ENCODE measurements at regions not wholly inside any gene's neighbourhood (a gene's known extent, or its start where the extent isn't known, plus 50 kb on each side); places are given as distances from the start of the nearest gene placed in this dataset.

DNA sequence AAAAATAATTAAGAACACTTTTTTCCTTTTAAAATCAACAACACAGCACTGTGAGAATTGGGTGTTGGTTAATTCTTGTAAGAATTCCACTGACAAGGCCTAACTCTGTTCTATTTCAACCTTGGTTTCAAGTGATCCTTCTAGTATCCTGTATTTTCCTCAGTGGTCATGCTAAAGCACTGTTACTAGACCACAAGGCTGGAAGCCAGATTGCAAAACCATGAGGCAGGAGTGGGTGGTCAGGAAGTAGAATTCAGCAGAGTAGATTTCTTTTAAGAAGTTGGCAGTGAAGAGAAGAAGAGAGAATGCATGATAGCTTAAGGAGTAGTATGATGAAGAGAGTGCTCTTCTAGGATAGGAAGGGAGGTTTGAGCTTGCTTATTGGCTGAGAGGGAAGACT is 71.6 kb upstream of the LEF1 start:
- Histone ChIP-seq H4K20me1 (ENCODE audit: insufficient read depth, low read length) (no peaks in the 10 kb centered on the region), H3K79me2 (ENCODE audit: insufficient read depth, low read depth, low read length) (no peaks in the 10 kb centered on the region), H3K4me3 (ENCODE audit: low read depth, low read length, poor library complexity, severe bottlenecking) (no peak overlapping the region), H3K9me3 (ENCODE audit: low read length) (no peaks in the 10 kb centered on the region), H3K4me2 (ENCODE audit: low read length) (no peak overlapping the region), H3K27ac (ENCODE audit: low read depth, low read length, poor library complexity, severe bottlenecking) (no peak overlapping the region), H3K9me2 (ENCODE audit: insufficient read depth, low read length) (no peaks in the 10 kb centered on the region), H2AFZ (ENCODE audit: low read length) (no peak overlapping the region), H3K4me1 (ENCODE audit: insufficient read depth, low read length, poor library complexity, severe bottlenecking) (no peaks in the 10 kb centered on the region), H3K36me3 (ENCODE audit: insufficient read depth, low read length) (no peaks in the 10 kb centered on the region)
- intact Hi-C loops (cut with micrococcal nuclease; ENCODE audit: unreplicated experiment): no loop called here
- POLR2A ChIA-PET: interaction anchor here (0.8 to 1.2 kb wide), 2 partner anchors 11 to 46 kb away, joined by 3 read pairs; no protein-coding TSS in a partner anchor
- no peak for TF ChIP-seq EZH2phosphoT487 (IDR thresholded peaks at IDR 0.05; ENCODE audit: borderline replicate concordance, low read depth, low read length)
- TF ChIP-seq, protein P1, sequence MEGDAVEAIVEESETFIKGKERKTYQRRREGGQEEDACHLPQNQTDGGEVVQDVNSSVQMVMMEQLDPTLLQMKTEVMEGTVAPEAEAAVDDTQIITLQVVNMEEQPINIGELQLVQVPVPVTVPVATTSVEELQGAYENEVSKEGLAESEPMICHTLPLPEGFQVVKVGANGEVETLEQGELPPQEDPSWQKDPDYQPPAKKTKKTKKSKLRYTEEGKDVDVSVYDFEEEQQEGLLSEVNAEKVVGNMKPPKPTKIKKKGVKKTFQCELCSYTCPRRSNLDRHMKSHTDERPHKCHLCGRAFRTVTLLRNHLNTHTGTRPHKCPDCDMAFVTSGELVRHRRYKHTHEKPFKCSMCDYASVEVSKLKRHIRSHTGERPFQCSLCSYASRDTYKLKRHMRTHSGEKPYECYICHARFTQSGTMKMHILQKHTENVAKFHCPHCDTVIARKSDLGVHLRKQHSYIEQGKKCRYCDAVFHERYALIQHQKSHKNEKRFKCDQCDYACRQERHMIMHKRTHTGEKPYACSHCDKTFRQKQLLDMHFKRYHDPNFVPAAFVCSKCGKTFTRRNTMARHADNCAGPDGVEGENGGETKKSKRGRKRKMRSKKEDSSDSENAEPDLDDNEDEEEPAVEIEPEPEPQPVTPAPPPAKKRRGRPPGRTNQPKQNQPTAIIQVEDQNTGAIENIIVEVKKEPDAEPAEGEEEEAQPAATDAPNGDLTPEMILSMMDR (conservative IDR thresholded peaks at IDR 0.05; ENCODE audit: low read length): no peak
- CTCF ChIA-PET (ENCODE audit: unreplicated experiment): no interaction called here
- BruUV-seq (replicated peaks): no TSS peak
- no peak for DNase-seq (ENCODE audit: low spot score)

DNA sequence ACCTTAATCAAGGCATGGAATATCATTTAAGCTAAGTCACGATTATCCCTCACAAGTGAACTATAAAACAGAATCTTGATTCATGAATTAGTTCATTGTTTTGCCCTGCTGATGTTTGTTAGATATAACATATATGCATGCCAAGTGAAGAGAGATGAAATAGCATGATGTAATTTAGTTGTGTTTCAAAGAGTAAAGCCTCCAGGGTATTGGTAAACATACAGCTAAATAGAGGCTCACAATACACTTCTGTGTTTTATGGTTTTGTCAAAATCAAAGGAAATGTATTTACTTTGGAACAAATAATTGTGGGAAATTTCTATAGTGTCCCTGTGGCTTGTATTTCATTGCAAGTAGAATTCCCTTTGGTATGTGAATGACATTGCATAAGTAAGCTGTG is 69.0 kb upstream of the LEF1 start:
- Histone ChIP-seq H4K20me1 (ENCODE audit: insufficient read depth, low read length) (no peaks in the 10 kb centered on the region), H3K4me2 (ENCODE audit: low read length) (no peak overlapping the region), H3K27ac (ENCODE audit: low read depth, low read length, poor library complexity, severe bottlenecking) (no peak overlapping the region), H3K4me3 (ENCODE audit: low read depth, low read length, poor library complexity, severe bottlenecking) (no peak overlapping the region), H3K79me2 (ENCODE audit: insufficient read depth, low read depth, low read length) (no peaks in the 10 kb centered on the region), H3K36me3 (ENCODE audit: insufficient read depth, low read length) (no peaks in the 10 kb centered on the region), H3K9me3 (ENCODE audit: low read length) (no peaks in the 10 kb centered on the region), H3K9me2 (ENCODE audit: insufficient read depth, low read length) (no peaks in the 10 kb centered on the region), H2AFZ (ENCODE audit: low read length) (no peak overlapping the region), H3K4me1 (ENCODE audit: insufficient read depth, low read length, poor library complexity, severe bottlenecking) (no peaks in the 10 kb centered on the region)
- BruUV-seq (replicated peaks): no TSS peak
- no peak for DNase-seq (ENCODE audit: low spot score)
- ChIA-PET POLR2A (no interaction called here), CTCF (ENCODE audit: unreplicated experiment) (no interaction called here)
- no peak for TF ChIP-seq EZH2phosphoT487 (IDR thresholded peaks at IDR 0.05; ENCODE audit: borderline replicate concordance, low read depth, low read length)
- TF ChIP-seq, protein P1 (conservative IDR thresholded peaks at IDR 0.05; ENCODE audit: low read length): no peak
- intact Hi-C loops (cut with micrococcal nuclease; ENCODE audit: unreplicated experiment): no loop called here

DNA sequence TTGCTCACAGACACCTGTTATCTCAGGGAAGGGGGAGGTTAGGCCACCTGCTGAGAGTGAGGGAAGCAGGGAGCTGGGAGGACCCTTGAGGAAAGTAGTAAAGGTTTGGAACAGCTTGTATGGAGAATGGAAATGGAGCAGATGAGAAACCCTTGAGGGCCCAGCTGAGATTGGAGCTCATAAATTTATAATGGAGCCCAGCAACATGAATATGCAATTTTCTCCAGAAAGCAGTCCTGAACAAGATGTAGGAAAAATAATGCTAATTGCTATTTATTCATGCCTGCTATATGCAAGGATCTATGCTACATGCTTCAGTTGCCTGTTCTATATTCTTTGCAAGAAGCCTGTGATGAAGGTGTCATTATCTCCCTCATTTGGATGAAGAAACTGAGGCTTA is 67.5 kb upstream of the LEF1 start:
- H3K9me3 ChIP-seq (ENCODE audit: low read length): 0 out of 2 replicates have a peak, but pooled peaks cover 3% of the 10 kb centered on the region
- ChIA-PET POLR2A (interaction anchor here (0.5 to 0.8 kb wide), 2 partner anchors 12 to 93 kb away, joined by 3 read pairs; no protein-coding TSS in a partner anchor), CTCF (ENCODE audit: unreplicated experiment) (no interaction called here)
- no TSS peak for BruUV-seq (replicated peaks)
- H3K36me3 ChIP-seq (ENCODE audit: insufficient read depth, low read length): no peaks in the 10 kb centered on the region
- H3K79me2 ChIP-seq (ENCODE audit: insufficient read depth, low read depth, low read length): no peaks in the 10 kb centered on the region
- H3K4me3 ChIP-seq (ENCODE audit: low read depth, low read length, poor library complexity, severe bottlenecking): no peak overlapping the region
- H3K9me2 ChIP-seq (ENCODE audit: insufficient read depth, low read length): no peaks in the 10 kb centered on the region
- intact Hi-C loops (cut with micrococcal nuclease; ENCODE audit: unreplicated experiment): no loop called here
- H2AFZ ChIP-seq (ENCODE audit: low read length): no peak overlapping the region
- TF ChIP-seq, protein P1 (conservative IDR thresholded peaks at IDR 0.05; ENCODE audit: low read length): no peak
- no peak for TF ChIP-seq EZH2phosphoT487 (IDR thresholded peaks at IDR 0.05; ENCODE audit: borderline replicate concordance, low read depth, low read length)
- no peaks in the 10 kb centered on the region for H4K20me1 ChIP-seq (ENCODE audit: insufficient read depth, low read length)
- no peak for DNase-seq (ENCODE audit: low spot score)
- H3K4me2 ChIP-seq (ENCODE audit: low read length): no peak overlapping the region
- no peaks in the 10 kb centered on the region for H3K4me1 ChIP-seq (ENCODE audit: insufficient read depth, low read length, poor library complexity, severe bottlenecking)
- H3K27ac ChIP-seq (ENCODE audit: low read depth, low read length, poor library complexity, severe bottlenecking): no peak overlapping the region

All from OCI-LY7 (cell line).